ENCODE measurements at regions not wholly inside any gene's neighbourhood (a gene's known extent, or its start where the extent isn't known, plus 50 kb on each side); places are given as distances from the start of the nearest gene placed in this dataset.

GRCh38 chr5:61251874-61252642 lies 80.0 kb upstream of the ZSWIM6 start:
- Mint-ChIP-seq H3K4me1 (no peaks in the 10 kb centered on the region), H3K27ac (no peak overlapping the region), H3K36me3 (no peaks in the 10 kb centered on the region), H3K4me3 (no peak overlapping the region), H3K9me3 (no peaks in the 10 kb centered on the region), H3K27me3 (ENCODE audit: low read depth in 3 of 3) (peaks cover 0 to 19% (median 10%) of the 10 kb centered on the region in 3 donors)
- DNase-seq, result no peak

- H3K9me3 Mint-ChIP-seq, result no peaks in the 10 kb centered on the region
- H3K27ac Mint-ChIP-seq, result no peak overlapping the region
- H3K36me3 Mint-ChIP-seq, result no peaks in the 10 kb centered on the region
- no peaks in the 10 kb centered on the region for H3K4me1 Mint-ChIP-seq
- H3K4me3 Mint-ChIP-seq, result no peak overlapping the region
- DNase-seq, result no peak
- peaks cover 0 to 19% (median 10%) of the 10 kb centered on the region in 3 donors for H3K27me3 Mint-ChIP-seq (ENCODE audit: low read depth in 3 of 3)
Observed at GRCh38 chr5:61252643-61252925, 79.5 kb upstream of the ZSWIM6 start.

DNA sequence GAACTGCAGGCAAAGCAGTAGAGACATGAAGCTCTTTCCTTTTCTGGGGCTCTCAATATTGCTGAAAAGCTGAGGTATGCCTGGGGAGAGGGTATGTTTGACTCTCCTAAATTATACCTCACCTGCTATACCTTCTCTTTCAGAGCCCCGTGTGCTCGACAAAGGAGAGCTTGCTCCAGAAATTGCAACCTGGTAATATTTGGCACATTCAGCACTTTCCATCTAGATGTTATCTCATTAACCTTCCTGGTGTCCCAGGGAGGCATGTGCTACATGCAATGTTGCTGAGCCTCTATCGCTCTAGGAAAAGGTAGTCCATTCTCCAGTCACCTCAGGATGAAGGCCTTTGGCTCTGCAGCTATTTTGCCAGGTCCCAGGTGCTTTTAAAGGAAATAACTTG lies 78.5 kb upstream of the ZSWIM6 start:
- Mint-ChIP-seq H3K36me3 (no peaks in the 10 kb centered on the region), H3K27me3 (ENCODE audit: low read depth in 3 of 3) (peaks cover 0 to 19% (median 10%) of the 10 kb centered on the region in 3 donors), H3K27ac (no peak overlapping the region), H3K9me3 (no peaks in the 10 kb centered on the region), H3K4me3 (no peak overlapping the region), H3K4me1 (no peaks in the 10 kb centered on the region)
- no peak for DNase-seq

GRCh38 chr5:61254969-61255555 lies 77.0 kb upstream of the ZSWIM6 start:
- Mint-ChIP-seq H3K27me3 (ENCODE audit: low read depth in 3 of 3) (peaks cover 3 to 19% (median 11%) of the 10 kb centered on the region in 3 donors), H3K9me3 (no peaks in the 10 kb centered on the region), H3K4me3 (no peak overlapping the region), H3K27ac (no peak overlapping the region), H3K36me3 (no peaks in the 10 kb centered on the region), H3K4me1 (no peaks in the 10 kb centered on the region)
- no peak for DNase-seq

- Mint-ChIP-seq H3K27me3 (ENCODE audit: low read depth in 3 of 3) (peaks cover 3 to 14% (median 11%) of the 10 kb centered on the region in 3 donors), H3K27ac (no peak overlapping the region), H3K4me1 (no peaks in the 10 kb centered on the region), H3K9me3 (no peaks in the 10 kb centered on the region), H3K36me3 (no peaks in the 10 kb centered on the region), H3K4me3 (no peak overlapping the region)
- DNase-seq, result no peak
Observed at GRCh38 chr5:61256474-61256873, 75.6 kb upstream of the ZSWIM6 start.

GRCh38 chr5:61257421-61257820 lies 74.6 kb upstream of the ZSWIM6 start:
- Mint-ChIP-seq H3K36me3 (no peaks in the 10 kb centered on the region), H3K4me3 (no peak overlapping the region)

GRCh38 chr5:61261136-61261535 lies 70.9 kb upstream of the ZSWIM6 start:
- Mint-ChIP-seq H3K27ac (no peak overlapping the region), H3K4me1 (no peaks in the 10 kb centered on the region), H3K4me3 (no peak overlapping the region), H3K9me3 (no peaks in the 10 kb centered on the region), H3K36me3 (no peaks in the 10 kb centered on the region), H3K27me3 (ENCODE audit: low read depth in 3 of 3) (peaks cover 3 to 11% (median 3%) of the 10 kb centered on the region in 3 donors)
- DNase-seq, result no peak

More at GRCh38 chr5:61257421-61257820, 74.6 kb upstream of the ZSWIM6 start:
- H3K27me3 Mint-ChIP-seq (ENCODE audit: low read depth in 3 of 3), result peaks cover 3 to 17% (median 11%) of the 10 kb centered on the region in 3 donors
- no peaks in the 10 kb centered on the region for H3K9me3 Mint-ChIP-seq
- H3K27ac Mint-ChIP-seq, result no peak overlapping the region
- no peak for DNase-seq
- no peaks in the 10 kb centered on the region for H3K4me1 Mint-ChIP-seq

DNA sequence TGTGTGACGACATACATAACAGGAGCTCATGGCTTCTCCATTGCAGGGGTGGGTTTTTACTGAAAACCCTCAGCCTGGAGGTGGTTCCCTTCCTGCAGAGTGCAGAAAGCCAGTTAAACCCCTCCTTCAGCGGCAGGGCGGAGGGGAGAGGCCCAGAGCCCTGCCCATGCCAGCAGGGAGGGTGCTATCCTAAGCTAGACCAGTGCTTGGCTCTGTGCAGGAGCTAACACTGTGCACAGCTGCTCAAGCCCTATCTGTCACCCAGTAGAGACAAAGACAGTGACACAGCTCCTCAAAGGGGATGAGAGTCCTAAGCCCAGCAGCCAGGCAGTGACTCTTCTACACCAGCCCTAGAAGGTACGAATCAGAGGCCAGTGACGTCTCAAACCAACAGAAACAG lies 70.0 kb upstream of the ZSWIM6 start:
- Mint-ChIP-seq H3K4me3 (no peak overlapping the region), H3K27ac (no peak overlapping the region), H3K9me3 (no peaks in the 10 kb centered on the region), H3K27me3 (ENCODE audit: low read depth in 3 of 3) (peaks cover 3 to 7% (median 3%) of the 10 kb centered on the region in 3 donors), H3K36me3 (no peaks in the 10 kb centered on the region), H3K4me1 (no peaks in the 10 kb centered on the region)
- no peak for DNase-seq

DNA sequence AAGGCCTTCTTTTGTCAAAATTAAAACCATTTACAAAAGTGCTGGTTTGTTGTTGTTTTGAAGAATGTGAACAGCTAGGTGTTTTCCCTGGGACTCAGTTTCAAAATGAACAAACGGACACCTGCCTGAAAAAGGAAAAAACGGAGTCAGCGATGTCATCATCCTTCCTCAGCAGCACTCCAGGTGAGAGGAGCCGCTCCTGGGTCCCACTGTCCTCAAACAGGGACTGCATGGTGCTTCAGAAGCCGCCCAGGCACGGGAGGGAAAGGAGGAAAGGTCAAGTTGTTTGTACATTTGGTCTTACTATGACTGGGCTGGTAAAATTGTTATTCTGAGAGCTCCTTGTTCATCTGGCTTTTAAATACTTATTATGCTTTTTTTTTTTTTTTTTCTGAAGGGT lies 69.0 kb upstream of the ZSWIM6 start:
- Mint-ChIP-seq H3K9me3 (no peaks in the 10 kb centered on the region), H3K27ac (no peak overlapping the region), H3K4me3 (no peak overlapping the region), H3K4me1 (no peaks in the 10 kb centered on the region), H3K36me3 (no peaks in the 10 kb centered on the region), H3K27me3 (ENCODE audit: low read depth in 3 of 3) (peaks cover 3 to 7% (median 3%) of the 10 kb centered on the region in 3 donors)
- no peak for DNase-seq

DNA sequence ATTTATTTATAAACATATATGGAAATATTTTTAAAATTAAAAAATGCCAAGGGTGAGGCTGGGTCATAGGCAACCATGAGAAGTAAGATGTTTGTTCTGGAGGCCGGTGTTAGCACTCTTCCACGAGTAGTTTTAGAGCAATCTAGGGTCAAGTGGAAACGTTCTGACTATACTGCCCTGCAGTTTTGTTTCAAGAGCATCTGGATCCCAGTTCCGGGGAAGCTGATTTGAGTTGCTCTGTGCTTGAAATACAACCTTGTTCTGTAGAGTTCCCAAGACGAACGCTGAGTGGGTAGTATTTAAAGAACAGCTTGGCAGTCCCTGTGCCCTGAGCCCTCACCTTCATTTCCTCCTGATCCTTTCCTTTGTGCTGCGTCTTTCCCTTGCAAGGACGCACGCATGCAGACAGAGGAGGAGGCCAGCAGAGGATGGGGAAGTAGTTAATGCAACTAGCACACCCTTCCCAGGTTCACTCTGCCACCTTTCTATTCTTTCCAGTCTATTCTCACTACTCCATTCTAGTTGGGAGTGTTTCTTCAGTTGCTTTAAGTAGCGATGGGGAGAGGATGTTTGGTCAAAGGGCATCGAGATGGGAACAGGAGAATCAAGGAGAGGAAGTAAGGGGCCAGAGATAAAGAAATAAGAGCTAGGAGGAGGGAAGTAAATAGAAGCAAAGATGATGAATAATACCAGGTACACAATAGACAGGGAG lies 68.3 kb upstream of the ZSWIM6 start:
- Mint-ChIP-seq H3K4me1 (no peaks in the 10 kb centered on the region), H3K36me3 (no peaks in the 10 kb centered on the region), H3K4me3 (no peak overlapping the region), H3K27me3 (ENCODE audit: low read depth in 3 of 3) (peaks cover 3 to 7% (median 6%) of the 10 kb centered on the region in 3 donors), H3K27ac (no peak overlapping the region), H3K9me3 (no peaks in the 10 kb centered on the region)
- DNase-seq, result no peak

DNA sequence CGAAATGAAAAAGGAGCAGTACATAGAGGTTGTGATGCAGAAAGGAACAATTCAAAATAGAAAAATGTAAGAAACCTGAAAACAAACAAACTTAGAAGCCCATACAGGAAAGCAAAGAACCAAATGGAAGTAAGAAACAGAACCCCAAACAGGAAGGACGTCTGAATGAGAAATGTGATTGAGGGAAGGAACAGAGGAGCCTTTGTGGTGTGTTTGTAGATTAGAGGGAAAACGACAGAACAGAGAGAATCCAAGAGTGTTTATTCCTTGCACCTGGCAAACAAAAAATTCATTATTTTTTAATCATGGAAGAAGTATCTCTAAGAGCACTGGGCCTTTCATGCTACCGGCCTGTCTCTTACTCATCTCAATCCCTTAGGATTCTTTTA lies 67.8 kb upstream of the ZSWIM6 start:
- Mint-ChIP-seq H3K27me3 (ENCODE audit: low read depth in 3 of 3) (peaks cover 2 to 7% (median 3%) of the 10 kb centered on the region in 3 donors), H3K9me3 (no peaks in the 10 kb centered on the region), H3K4me1 (peaks cover 0 to 3% of the 10 kb centered on the region in 2 donors), H3K36me3 (no peaks in the 10 kb centered on the region), H3K4me3 (no peak overlapping the region), H3K27ac (no peak overlapping the region)
- no peak for DNase-seq

GRCh38 chr5:61267116-61267515 lies 64.9 kb upstream of the ZSWIM6 start:
- peaks cover 2 to 7% (median 2%) of the 10 kb centered on the region in 3 donors for H3K27me3 Mint-ChIP-seq (ENCODE audit: low read depth in 3 of 3)
- no peak overlapping the region for H3K4me3 Mint-ChIP-seq
- H3K36me3 Mint-ChIP-seq, result no peaks in the 10 kb centered on the region
- no peak for DNase-seq
- no peak overlapping the region for H3K27ac Mint-ChIP-seq
- no peaks in the 10 kb centered on the region for H3K9me3 Mint-ChIP-seq
- H3K4me1 Mint-ChIP-seq, result peaks cover 0 to 3% of the 10 kb centered on the region in 2 donors

GRCh38 chr5:61268871-61269270 lies 63.2 kb upstream of the ZSWIM6 start:
- Mint-ChIP-seq H3K4me3 (no peak overlapping the region), H3K9me3 (no peaks in the 10 kb centered on the region), H3K36me3 (no peaks in the 10 kb centered on the region), H3K27me3 (ENCODE audit: low read depth in 3 of 3) (peaks cover 2 to 4% (median 2%) of the 10 kb centered on the region in 3 donors), H3K27ac (no peak overlapping the region), H3K4me1 (peaks cover 0 to 3% of the 10 kb centered on the region in 2 donors)
- no peak for DNase-seq

GRCh38 chr5:61270510-61271165 lies 61.4 kb upstream of the ZSWIM6 start:
- Mint-ChIP-seq H3K27ac (no peak overlapping the region), H3K4me3 (no peak overlapping the region), H3K4me1 (peaks cover under 1 to 3% of the 10 kb centered on the region in 2 donors), H3K9me3 (no peaks in the 10 kb centered on the region), H3K36me3 (no peaks in the 10 kb centered on the region), H3K27me3 (ENCODE audit: low read depth in 3 of 3) (peaks cover 0 to 2% (median 0%) of the 10 kb centered on the region in 3 donors)
- DNase-seq, result no peak

Measured in immature natural killer cell (primary cell).